Stomach (tissue), 8 donors: ENCODE measurements at regions not wholly inside any gene's neighbourhood (a gene's known extent, or its start where the extent isn't known, plus 50 kb on each side); places are given as distances from the start of the nearest gene placed in this dataset.

Experiments
- DNase-seq, 2 donors: peaks; one replicate each; pipeline versions ENCODE4 v3.0.0 to v3.0.0-alpha.2; 2013 to 2019
- H3K27ac ChIP-seq, 5 donors: fragments of 200-600 bp in 4 of 5; sonication (generic) in 4 of 5; one replicate each; pipeline ENCODE4 v1.5.1; 2013 to 2019; ENCODE audit warnings: mild to moderate bottlenecking in 1 of 5, moderate library complexity in 1 of 5
- H3K27me3 ChIP-seq, 3 donors: fragments of 200-600 bp; sonication (generic); one replicate each; pipeline ENCODE4 v1.5.1; 2017 to 2019; ENCODE audit warnings: mixed run types in 1 of 3
- H3K36me3 ChIP-seq, 4 donors: fragments of 200-600 bp; sonication (generic); 1 replicate in 3 of 4; 2 replicates in 1 of 4; pipeline ENCODE4 v1.5.1; 2016 to 2019
- H3K4me1 ChIP-seq, 4 donors: fragments of 200-600 bp; sonication (generic); one replicate each; pipeline ENCODE4 v1.5.1; 2016 to 2019
- H3K4me3 ChIP-seq, 4 donors: fragments of 200-600 bp; sonication (generic) in 3 of 4; one replicate each; pipeline ENCODE4 v1.5.1; 2016 to 2019; ENCODE audit warnings: mild to moderate bottlenecking in 1 of 4
- H3K9me3 ChIP-seq, 4 donors: fragments of 200-600 bp; sonication (generic); one replicate each; pipeline ENCODE4 v1.5.1; 2016 to 2019
- CTCF ChIP-seq, 7 experiments: fragments of 450-650 bp in 4 of 7; fragments of 200-600 bp in 3 of 7; sonication (generic) in 3 of 7; IDR thresholded peaks; one replicate each; pipeline ENCODE4 v1.5.1; 2016 to 2019; ENCODE audit warnings: antibody characterized with exemption in 7 of 7, control low read depth in 2 of 7, mild to moderate bottlenecking in 1 of 7
- EP300 ChIP-seq: sonication (generic); formaldehyde crosslinking; IDR thresholded peaks from one replicate; pipeline ENCODE4 v1.6.1; 2017; ENCODE audit warnings: antibody characterized with exemption
- POLR2A ChIP-seq, 4 donors: fragments of 450-650 bp; IDR thresholded peaks; one replicate each; pipeline ENCODE4 v1.6.1; 2016; ENCODE audit warnings: antibody characterized with exemption in 4 of 4, control low read depth in 2 of 4, mild to moderate bottlenecking in 1 of 4, moderate library complexity in 1 of 4
- POLR2AphosphoS5 ChIP-seq, 3 donors: sonication (generic); formaldehyde crosslinking; IDR thresholded peaks; one replicate each; pipeline ENCODE4 v1.6.1; 2016; ENCODE audit warnings: antibody characterized with exemption in 3 of 3
- WGBS, 5 donors: extraction: QIAGEN DNeasy Blood & Tissue Kit in 3 of 5; methylation state at CpG; one replicate each; pipeline versions ENCODE4 v1.1.5 to v1.1.7; 2013 to 2018; 5-methylcytosine and 5-hydroxymethylcytosine counted together
- intact Hi-C: fragments of 100-400 bp; cut with DNase I; formaldehyde crosslinking; loops from one replicate; pipeline ENCODE4 v1.15.1; 2023; ENCODE audit warnings: low total_unique reads
- donor health status: healthy with polysubstance abuse.
- donor health status: Bipolar disorder and iron deficiency.
- donor health status: healthy.

DNA sequence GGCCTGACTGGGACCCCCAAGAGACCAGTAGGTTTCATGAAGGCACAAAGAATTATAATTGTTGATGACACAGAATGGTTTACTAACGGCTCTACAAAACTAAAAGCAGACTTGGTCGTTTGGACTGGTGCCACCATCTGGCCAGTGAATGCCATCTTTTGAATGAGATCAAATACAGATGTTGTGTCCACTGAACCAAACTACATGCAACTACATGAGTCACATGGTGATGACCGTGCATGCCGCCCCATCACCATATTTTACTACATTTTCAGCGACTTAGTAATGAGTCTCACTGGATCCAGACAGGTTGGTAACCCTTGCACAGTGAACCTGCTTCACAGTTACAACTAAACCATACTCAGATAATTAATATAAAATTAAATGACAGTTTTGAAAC lies 803.3 kb downstream of the DIPK2A start:
- no peaks in the 10 kb centered on the region for H3K36me3 ChIP-seq
- H3K27me3 ChIP-seq, result no peaks in the 10 kb centered on the region
- no peak for DNase-seq
- peaks cover 0 to 5% (median 0%) of the 10 kb centered on the region in 4 donors for H3K4me1 ChIP-seq
- H3K4me3 ChIP-seq, result no peak overlapping the region
- intact Hi-C loops, result no loop called here
- TF ChIP-seq EP300 (no peak), POLR2A (IDR thresholded peaks at IDR 0.05) (no peak), CTCF (IDR thresholded peaks at IDR 0.05) (no peak), POLR2AphosphoS5 (IDR thresholded peaks at IDR 0.05) (no peak)
- no peak overlapping the region for H3K27ac ChIP-seq
- WGBS, 5 donors, result 68 to 95% (median 89%) methylated on average over 5 of the region's 5 CpGs
- H3K9me3 ChIP-seq, result no peaks in the 10 kb centered on the region

- Histone ChIP-seq H3K36me3 (no peaks in the 10 kb centered on the region), H3K9me3 (no peaks in the 10 kb centered on the region), H3K4me1 (peaks cover 0 to 5% (median 0%) of the 10 kb centered on the region in 4 donors), H3K27ac (no peak overlapping the region), H3K27me3 (no peaks in the 10 kb centered on the region), H3K4me3 (no peak overlapping the region)
- TF ChIP-seq CTCF (IDR thresholded peaks at IDR 0.05) (no peak), POLR2AphosphoS5 (IDR thresholded peaks at IDR 0.05) (no peak), POLR2A (IDR thresholded peaks at IDR 0.05) (no peak), EP300 (no peak)
- DNase-seq, result no peak
- intact Hi-C loops, result no loop called here
Observed at GRCh38 chr3:144775551-144775950, 803.9 kb downstream of the DIPK2A start.

- Histone ChIP-seq H3K4me1 (no peaks in the 10 kb centered on the region), H3K27me3 (no peaks in the 10 kb centered on the region), H3K27ac (no peak overlapping the region), H3K36me3 (no peaks in the 10 kb centered on the region), H3K9me3 (no peaks in the 10 kb centered on the region), H3K4me3 (no peak overlapping the region)
- 62 to 73% (median 65%) methylated on average over 2 of the region's 2 CpGs for WGBS, 5 donors
- TF ChIP-seq POLR2AphosphoS5 (IDR thresholded peaks at IDR 0.05) (no peak), CTCF (IDR thresholded peaks at IDR 0.05) (no peak), EP300 (no peak), POLR2A (IDR thresholded peaks at IDR 0.05) (no peak)
- DNase-seq, result no peak
- intact Hi-C loops, result no loop called here
Observed at GRCh38 chr3:144777906-144778305, 806.3 kb downstream of the DIPK2A start.

- WGBS, 5 donors, result 89 to 94% (median 91%) methylated on average over 6 to 10 of the region's 10 CpGs
- TF ChIP-seq POLR2AphosphoS5 (IDR thresholded peaks at IDR 0.05) (no peak), EP300 (no peak), POLR2A (IDR thresholded peaks at IDR 0.05) (no peak), CTCF (IDR thresholded peaks at IDR 0.05) (no peak)
- Histone ChIP-seq H3K4me1 (no peaks in the 10 kb centered on the region), H3K4me3 (no peak overlapping the region), H3K27me3 (no peaks in the 10 kb centered on the region), H3K27ac (no peak overlapping the region), H3K9me3 (peaks cover 0 to 12% (median 3%) of the 10 kb centered on the region in 4 donors), H3K36me3 (no peaks in the 10 kb centered on the region)
- intact Hi-C loops, result no loop called here
- no peak for DNase-seq
Observed at GRCh38 chr3:144791034-144791433, 819.4 kb downstream of the DIPK2A start.
